ENCODE measurements at regions not wholly inside any gene's neighbourhood (a gene's known extent, or its start where the extent isn't known, plus 50 kb on each side); places are given as distances from the start of the nearest gene placed in this dataset.
"Not testable (repeated sequence)": the region's sequence is repeated elsewhere in the genome, so short reads cannot be mapped to it uniquely, and the experiment has no call there.

DNA sequence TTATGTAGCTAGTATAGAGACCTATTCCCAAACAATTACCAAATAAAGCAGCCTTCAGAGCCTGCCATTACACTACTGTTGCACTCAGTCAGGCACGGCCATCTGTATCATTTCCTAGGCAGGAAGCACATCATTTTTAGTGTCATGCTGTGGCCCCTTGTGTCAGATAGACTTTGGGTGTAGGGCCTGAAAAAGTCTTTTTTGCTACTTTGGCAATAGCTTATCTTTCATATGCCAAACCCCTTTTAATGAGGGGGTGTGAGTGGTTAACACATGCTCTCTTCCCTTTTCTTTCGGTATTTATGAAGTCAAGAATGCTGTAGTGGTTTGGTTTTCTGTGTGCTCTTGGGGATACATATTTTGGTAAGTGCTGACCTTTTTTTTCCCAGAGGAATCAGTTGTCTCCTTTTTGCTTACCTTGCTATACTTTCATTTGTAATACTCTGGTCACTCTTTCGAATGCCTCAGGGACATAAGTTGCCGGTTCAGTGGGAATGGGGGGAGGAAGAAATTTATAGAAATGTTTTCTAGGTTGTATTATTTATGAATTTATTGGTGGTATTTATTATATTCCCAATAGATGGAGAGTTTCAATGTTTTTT, 209.8 kb downstream of the CSNK1G3 start:
- DNase-seq, result no peak

DNA sequence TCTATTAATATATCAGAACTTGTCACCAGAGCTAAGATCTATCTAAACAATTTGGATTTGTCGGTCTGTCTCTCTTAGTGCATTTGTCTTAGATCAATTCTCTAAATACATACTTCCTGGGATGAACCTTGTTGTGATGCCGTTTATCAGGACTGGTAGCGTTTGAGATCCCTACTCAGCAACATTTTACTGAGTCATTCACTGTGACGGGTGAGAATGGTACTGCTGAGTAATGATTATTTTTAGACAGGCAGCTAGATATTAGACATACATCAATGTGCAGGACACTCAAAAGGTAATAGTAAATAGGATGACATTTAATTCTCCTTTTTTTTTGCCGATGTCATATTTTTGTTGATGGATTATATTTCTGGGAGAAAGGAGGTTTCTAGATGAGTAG, 209.0 kb downstream of the CSNK1G3 start:
- no peak for DNase-seq

DNA sequence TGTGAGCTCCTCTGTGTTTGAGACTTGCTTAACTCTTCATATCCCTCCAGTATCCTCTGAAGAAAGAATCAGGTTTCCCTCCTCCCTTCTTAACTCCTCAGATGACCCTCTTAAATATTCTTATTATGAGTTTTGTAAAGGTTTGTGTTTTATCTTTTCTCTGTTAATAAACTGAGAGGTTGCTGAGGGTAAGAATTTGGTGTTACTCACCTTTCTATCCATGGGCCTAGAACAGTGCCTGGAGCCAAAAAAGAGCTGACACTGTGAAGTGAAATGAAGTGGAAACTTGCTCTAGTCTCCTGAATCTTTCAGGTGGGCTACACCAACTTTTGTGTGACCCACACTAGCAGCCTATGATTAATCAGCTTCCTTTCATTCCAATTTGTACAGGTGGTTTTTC, 208.4 kb downstream of the CSNK1G3 start:
- no peak for DNase-seq

DNA sequence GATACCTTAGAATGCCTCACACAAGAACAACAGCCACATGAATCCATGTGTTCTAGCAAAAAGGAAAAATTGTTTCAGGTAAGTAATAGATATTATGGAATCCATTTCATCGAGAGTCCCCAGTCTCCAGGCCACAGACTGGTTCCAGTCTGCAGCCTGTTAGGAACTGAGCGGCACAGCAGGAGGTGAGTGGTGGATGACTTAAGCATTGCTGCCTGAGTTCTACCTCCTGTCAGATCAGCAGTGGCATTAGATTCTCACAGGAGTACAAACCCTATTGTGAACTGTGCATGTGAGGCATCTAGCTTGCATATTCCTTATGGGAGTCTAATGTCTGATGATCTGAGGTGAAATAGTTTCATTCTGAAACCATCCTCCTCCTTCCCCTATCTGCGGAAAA, 207.0 kb downstream of the CSNK1G3 start:
- no peak for DNase-seq

DNA sequence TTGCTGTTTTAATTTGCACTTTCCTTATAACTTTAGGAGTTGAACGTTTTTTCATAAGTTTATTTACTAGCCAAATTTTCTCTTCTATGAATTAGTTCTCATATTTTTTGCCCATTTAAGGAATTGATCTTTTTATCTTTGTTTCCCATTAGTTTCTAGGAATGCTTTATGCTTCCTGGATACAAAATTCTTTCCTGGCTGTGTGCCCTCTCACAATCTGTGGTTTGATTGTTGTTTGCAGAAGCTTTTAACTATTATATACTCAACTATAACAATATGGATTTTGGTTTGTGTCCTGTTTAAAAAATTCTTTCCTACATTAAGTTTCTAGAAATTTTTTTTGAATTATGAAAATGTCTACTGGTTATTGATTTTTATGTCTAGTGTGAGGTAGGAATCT, 206.3 kb downstream of the CSNK1G3 start:
- no peak for DNase-seq

DNA sequence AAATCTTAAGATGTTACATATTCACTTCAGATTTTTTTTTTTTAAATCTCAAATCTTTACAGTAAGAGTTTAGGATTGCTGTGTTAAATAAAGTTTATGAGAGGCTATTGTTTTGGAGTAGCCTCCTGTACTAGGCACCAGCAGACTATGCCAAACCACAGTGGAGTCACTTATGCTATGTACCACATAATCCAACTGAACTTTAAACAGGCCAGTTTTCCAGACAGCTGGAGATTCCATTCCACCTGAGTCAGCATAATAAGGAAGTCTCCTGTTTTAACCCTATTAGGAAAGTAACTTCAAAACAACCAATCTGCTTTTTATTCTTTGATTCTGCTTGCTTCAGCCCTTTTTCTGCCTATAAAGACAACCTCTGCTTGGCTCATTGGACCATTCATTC, 205.2 kb downstream of the CSNK1G3 start:
- DNase-seq, result no peak

DNA sequence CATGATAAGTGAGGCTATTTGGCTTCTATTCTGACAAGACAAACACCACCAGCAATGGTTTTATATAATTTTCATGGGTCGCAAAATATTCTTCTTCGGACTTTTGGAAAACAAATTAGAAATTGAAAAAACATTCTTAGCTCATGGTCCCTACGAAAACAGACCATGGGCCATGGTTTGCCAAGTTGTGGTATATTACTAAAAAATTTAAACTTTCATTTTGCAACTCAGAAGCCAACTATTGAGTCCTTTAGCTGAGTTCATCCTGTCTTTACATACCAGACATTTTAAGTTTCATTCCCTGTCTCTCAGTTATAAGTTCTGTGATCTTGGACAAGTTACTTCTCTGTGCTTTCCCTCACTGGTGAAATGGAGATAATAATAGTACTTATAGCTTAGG, 198.1 kb downstream of the CSNK1G3 start:
- DNase-seq, result no peak

DNA sequence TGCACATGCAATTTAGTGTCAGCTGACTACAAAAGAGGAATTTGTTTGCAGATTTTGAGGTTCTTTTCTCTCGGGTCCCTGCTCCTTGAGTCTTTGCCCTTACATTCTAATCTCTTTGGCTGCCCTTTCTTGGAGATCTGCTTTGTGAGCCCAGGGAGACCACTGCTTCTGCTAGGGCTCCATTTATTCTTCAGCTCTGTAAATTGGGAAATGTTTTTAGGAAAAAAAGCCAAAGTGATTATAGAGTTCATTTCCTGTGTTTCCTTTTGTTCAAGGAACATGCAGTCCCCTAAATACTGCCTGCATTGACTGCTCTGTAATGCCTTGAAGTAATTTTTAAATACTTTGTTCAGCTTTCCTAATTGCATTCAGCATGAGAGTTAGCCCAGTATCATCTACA, 197.4 kb downstream of the CSNK1G3 start:
- no peak for DNase-seq

DNA sequence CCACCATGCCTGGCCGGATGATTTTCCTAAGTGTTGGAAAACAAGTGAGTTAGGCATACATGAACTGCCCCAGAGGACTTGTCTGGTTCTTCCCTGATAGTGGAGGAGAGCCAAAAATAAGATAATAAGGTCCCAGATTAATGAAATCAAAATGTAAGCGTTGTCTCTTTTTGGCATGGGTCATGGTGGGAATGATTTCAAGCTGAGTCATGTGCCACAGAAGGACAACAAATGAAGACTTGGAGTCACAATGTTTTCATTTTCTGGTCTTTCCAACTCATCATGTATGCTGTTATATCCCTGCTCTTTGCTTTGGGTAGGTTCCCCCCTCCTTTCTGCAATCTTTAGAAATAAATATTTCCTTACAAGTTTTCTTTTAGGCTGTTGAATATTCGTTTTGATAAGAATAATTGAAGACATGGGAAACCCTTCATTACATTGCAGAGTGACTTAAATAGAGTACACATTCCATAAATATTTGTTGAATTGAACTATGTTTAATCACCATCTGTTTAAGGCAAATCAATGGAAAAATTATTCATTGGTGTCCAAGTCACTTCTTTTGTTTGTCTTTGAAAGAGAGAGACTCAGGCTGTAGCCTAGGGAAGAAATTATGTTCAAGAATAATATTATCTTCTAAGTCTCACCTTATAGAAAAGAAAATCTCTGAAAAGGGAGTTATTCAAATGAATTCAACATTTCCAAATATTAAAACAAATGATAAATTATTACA, 196.3 kb downstream of the CSNK1G3 start:
- no peak for DNase-seq

DNA sequence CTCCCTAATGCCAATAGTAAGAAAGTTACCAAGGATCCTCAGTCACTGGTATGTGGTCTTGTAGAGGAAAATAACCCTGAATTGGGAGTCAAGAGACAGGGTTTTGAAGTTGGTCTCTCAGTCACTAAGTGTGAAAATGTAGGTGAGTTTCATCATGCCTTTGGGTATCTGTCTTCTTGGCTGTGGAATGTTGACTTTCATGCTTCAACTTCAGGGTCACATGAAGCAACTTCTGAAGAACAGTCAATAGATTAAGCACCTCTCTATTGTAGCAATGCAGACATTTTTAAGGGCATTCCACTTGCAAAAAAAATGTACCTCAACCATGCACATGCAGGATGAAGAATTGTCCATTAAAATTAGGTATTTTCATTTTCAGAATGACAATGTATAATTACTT, 194.6 kb downstream of the CSNK1G3 start:
- DNase-seq, result no peak

DNA sequence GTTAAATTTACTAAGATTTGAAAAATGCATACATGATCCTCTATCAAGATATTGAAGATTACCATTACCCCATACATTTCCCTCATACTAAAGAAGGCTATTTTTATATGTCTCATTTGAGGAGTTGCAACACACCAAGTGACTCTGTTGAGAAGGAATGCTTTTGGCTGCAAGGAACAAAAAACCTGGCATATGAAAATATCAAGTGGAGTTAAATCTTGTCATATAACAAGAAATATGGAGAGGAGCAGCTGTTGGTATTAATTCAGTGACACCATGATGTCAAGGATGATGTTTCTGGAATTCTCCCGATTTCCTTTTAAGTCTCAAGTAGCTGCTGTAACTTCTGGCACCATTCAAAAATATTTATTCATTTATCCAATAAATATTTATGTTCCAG, 193.8 kb downstream of the CSNK1G3 start:
- DNase-seq, result no peak

DNA sequence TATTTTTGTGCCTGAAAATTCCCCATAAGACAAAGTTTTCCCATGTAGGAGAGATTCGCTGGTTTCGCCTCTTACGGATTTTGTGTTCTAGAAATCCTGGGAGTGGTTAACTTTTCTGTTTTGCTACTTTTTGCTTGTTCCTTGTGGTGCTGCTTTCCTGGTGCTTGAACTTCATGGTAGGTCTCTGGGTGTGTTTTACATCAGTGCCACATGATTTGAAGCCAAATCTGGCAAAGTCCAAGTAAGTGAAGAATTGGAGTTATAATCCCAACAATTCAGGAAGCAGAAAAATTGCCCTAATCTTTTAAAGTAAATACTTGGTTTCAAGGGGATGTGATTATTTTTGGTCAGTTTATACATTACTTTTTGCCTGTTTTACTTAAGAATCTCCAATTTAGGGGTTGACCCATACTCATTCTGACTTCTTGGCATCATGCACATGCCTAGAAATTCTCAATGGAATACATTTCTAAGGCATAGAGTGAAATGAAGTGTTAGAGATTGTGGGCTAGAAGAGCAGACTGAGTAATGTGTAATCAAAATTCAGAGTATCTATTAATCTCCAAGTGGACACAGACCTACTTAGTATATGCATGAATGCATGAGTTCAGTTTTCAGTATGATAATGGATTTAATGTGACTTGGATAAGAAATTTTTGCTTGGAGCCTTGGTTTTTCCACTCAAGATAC, 189.7 kb downstream of the CSNK1G3 start:
- no peak for DNase-seq

DNA sequence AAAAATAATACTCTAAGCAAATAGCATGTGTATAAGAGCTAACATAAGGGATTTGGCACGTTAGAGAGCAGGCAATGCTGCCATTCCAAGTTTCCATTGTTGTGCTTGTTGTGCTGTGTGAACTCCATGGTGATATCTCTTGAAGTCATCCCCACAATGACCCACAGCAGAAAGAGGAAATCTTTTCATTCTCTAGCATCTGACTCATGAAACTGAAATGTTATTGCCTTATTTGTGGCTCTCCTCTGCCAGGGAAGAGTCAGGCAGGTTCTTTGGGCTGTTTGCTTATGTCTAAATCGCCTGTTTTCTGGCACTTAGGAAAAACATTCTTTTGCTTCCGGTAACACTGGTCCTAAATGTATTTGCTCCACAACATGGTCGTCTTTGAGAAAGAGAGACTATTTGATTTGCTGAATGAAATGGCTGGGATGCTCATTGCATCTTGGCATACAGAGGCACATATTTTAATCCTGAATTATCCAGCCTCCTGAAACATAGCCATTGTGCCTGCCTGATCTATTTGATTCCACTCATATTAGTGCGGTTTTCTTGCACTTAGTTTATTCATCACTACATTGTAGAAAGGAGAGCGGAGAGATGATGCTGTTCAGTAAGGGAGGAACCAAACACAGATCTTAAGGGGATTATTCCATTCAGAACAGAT, 188.8 kb downstream of the CSNK1G3 start:
- no peak for DNase-seq

DNA sequence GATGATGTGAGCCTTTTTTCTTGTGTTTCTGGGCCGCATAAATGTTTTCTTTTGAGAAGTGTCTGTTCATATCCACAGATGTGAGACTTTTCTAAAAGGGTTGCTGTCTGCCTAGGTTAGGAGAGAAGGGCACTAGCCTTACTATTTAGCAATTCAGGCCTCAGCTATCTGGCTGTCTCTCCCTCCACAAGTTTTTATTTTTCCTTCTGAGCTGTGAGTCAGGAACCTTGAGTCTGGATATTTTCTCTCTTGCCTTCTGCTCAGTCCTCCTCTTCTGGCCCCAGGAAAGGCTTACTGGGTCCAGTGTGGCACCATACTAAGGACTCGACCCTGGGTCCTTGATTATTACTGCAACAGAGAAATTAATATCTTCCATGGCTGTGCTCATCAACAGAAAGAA, 187.6 kb downstream of the CSNK1G3 start:
- DNase-seq, result no peak

DNA sequence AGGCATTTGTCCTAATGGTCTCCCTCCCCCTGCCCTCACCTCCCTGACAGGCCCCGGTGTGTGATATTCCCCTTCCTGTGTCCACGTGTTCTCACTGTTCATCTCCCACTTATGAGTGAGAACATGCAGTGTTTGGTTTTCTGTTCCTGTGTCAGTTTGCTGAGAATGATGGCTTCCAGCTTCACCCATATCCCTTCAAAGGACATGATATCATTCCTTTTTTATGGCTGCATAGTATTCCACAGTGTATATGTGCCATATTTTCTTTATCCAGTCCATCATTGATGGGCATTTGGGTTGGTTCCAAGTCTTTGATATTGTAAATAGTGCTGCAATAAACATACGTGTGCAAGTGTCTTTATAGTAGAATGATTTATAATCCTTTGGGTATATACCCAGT, 187.0 kb downstream of the CSNK1G3 start:
- not testable (repeated sequence) for DNase-seq

DNA sequence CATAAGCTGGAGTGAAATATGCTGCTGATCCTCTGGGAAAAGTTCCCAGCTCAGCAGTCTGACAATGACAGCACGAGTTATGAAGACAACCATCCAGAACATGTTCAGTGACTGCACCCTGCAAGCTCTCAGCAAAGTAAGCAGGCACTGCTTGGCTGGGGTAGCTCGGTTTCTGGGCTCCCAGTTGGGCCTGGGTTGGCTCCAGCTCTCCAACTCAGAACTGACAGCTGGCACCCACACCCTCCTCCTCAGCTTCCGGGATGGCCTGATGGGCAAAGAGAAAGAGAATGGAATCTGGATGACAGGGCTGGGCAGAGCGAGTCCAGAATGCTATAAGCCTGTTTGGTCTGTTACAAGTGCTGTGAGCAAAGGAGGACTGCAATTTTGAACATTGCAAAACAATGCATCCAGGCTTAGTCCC, 185.0 kb downstream of the CSNK1G3 start:
- no peak for DNase-seq

DNA sequence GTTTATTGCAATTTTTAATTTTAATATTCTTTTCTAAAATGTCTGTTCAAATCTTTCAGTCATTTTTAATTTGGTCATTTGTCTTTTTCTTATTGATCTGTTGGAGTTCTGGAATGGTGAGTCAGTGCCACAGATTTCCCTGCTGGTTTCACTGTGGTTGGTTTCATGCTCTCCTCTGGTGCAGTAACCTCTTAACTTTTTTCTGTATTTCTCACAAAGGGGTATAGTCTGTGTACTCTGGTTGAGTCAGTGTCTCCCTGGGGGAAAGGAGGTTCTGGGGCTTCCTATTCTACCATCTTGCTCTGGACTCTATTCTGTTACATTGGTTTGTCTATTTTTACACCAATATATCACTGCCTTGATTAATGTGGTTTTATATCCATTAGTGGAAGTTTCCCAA, 178.8 kb downstream of the CSNK1G3 start:
- DNase-seq, result no peak

DNA sequence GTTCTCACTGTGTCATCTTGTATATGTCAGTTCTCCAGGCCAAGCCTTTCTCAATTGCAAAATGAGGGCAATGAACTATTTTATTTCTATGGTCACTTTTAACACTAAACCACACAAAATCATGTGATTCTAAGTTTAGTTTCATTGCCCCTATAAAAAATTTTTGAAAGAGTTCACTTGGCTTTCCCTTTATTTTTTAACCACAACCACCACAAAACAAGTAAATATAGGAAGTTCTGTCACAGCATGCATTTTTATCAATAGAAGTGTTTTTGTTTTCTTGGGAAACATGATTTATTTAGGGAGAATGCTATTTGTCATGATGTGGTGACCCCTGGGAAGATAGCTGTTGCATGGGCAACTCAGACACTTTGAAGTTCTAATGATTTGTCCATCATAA, 169.1 kb downstream of the CSNK1G3 start:
- DNase-seq, result no peak

DNA sequence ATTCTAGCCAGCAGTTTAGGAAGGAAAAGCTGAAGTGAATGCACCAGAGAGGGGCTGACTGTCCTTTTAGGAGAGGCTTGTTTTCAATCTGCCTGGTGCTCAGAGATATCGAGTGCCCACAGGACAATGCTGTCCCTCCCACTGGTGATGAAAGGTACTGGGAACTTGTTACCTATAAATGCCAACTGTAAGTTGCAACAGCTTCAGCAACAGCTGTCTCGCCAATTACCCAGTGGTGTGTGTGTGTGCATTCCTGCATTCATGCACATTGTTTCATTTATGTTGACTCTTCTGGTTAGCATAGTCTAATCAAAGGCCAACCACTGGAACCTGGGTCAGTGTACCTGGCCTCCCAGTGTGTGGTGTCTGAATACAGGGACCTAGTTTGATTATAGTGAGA, 161.1 kb downstream of the CSNK1G3 start:
- DNase-seq, result no peak

DNA sequence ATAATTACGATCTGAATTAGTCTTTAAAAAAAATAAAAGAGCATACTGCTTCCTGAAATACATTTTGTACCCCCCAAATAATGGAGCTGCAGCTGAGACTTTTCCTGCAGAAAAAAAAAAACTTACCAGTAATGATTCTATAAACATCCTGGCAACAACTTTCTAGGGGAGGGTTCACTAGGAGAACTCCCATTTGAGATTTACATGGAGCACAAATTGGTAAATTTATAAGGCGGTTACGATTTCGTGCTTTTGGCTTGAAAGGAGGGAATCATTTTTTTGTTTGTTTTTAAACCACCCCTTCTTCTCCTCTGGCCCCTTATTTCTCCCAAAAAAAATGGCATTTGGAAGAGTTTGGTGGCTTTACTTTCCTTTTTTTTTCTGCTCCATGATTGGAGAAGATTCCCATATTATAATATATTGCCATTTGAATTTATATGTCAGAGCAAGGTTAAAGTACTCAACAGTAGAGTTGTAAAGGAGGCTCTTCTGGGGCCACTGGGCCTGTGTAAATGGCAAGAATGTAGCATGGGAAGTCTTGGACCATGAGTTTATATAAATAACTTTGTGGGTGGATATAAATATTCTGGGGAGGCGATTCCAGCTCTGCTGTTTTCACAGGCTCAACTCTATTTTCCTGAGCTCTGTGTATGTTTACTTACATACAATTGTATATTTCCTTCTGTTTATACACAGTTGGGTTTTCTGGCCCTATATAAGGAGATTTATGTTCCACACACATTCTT, 159.9 kb downstream of the CSNK1G3 start:
- no peak for DNase-seq

DNA sequence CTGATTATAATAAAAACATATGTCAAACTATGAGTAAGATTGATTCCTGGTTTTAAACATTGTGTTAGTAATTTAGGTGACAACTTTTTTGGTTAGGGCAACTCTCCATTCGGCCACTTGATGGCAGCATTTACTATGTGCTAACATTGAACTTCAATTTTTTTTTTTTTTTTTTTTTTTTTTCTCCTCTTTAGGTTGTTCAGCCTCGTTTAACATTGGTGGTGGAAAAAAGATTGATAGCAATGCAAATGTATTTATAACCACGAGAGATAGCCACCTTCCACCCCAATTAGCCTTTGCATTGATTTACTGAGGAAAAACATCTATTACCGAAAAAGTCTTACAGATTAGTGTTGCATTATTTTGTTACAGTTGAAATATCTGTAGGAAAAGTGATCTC, 159.1 kb downstream of the CSNK1G3 start:
- DNase-seq, result peak; percentile 28
